ENCODE measurements at regions not wholly inside any gene's neighbourhood (a gene's known extent, or its start where the extent isn't known, plus 50 kb on each side); places are given as distances from the start of the nearest gene placed in this dataset.

GRCh38 chr16:55943267-55943666, 68.1 kb upstream of the CES5A start:
- TF ChIP-seq CTCF (IDR thresholded peaks at IDR 0.05) = no peak
- no peak for TF ChIP-seq POLR2AphosphoS5 (IDR thresholded peaks at IDR 0.05; ENCODE audit: low read depth, low read length)
